ENCODE measurements at regions not wholly inside any gene's neighbourhood (a gene's known extent, or its start where the extent isn't known, plus 50 kb on each side); places are given as distances from the start of the nearest gene placed in this dataset.

DNA sequence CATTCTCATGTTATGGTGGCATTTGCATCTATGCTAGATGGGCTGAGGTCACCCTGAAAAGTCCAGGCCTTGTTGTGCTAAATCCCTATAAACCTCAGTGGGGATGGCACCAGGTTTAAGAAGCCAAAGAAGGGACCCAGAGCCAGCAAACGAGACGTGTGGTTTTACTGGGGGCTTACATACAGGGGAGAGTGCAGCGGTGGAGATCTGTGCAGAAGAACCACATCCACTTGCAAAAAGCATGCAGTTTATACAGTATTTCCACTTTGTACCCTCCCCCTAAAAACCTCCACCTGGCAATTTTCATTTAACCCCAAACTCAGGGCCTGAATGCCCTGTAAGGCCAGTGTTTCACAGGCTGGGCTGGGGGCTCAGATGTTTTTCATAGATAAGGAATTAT, 134.9 kb upstream of the GATB start:
- no TSS peak for BruUV-seq (replicated peaks)
- intact Hi-C loops (cut with micrococcal nuclease; ENCODE audit: unreplicated experiment): no loop called here
- POLR2A ChIA-PET: no interaction called here
- Mint-ChIP-seq H3K36me3 (ENCODE audit: insufficient read depth, unreplicated experiment) (no peaks in the 10 kb centered on the region), H3K27me3 (ENCODE audit: insufficient read depth, unreplicated experiment) (peaks cover 3% of the 10 kb centered on the region), H3K9me3 (ENCODE audit: unreplicated experiment) (no peaks in the 10 kb centered on the region), H3K4me1 (ENCODE audit: low read depth, unreplicated experiment) (no peaks in the 10 kb centered on the region), H3K4me3 (ENCODE audit: unreplicated experiment) (no peak overlapping the region), H3K27ac (ENCODE audit: unreplicated experiment) (no peak overlapping the region)
- no peaks in the 10 kb centered on the region for H3K27me3 ChIP-seq (replicated peaks; ENCODE audit: control insufficient read depth, insufficient read depth, low read length)
- H3K4me3 ChIP-seq (ENCODE audit: low read depth, low read length): no peak overlapping the region
- TF ChIP-seq, protein P1, sequence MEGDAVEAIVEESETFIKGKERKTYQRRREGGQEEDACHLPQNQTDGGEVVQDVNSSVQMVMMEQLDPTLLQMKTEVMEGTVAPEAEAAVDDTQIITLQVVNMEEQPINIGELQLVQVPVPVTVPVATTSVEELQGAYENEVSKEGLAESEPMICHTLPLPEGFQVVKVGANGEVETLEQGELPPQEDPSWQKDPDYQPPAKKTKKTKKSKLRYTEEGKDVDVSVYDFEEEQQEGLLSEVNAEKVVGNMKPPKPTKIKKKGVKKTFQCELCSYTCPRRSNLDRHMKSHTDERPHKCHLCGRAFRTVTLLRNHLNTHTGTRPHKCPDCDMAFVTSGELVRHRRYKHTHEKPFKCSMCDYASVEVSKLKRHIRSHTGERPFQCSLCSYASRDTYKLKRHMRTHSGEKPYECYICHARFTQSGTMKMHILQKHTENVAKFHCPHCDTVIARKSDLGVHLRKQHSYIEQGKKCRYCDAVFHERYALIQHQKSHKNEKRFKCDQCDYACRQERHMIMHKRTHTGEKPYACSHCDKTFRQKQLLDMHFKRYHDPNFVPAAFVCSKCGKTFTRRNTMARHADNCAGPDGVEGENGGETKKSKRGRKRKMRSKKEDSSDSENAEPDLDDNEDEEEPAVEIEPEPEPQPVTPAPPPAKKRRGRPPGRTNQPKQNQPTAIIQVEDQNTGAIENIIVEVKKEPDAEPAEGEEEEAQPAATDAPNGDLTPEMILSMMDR (IDR thresholded peaks at IDR 0.05; ENCODE audit: insufficient read depth in 1 of 2, low read depth in 1 of 2, low read length in 1 of 2, severe bottlenecking in 1 of 2, unreplicated experiment in 1 of 2): no peak
- H3K4me1 ChIP-seq: no peaks in the 10 kb centered on the region
- CTCF ChIA-PET: no interaction called here
- H3K36me3 ChIP-seq (ENCODE audit: control insufficient read depth, insufficient read depth, low read length): no peaks in the 10 kb centered on the region
- DNase-seq: no peak
- H3K9me3 ChIP-seq: no peaks in the 10 kb centered on the region

DNA sequence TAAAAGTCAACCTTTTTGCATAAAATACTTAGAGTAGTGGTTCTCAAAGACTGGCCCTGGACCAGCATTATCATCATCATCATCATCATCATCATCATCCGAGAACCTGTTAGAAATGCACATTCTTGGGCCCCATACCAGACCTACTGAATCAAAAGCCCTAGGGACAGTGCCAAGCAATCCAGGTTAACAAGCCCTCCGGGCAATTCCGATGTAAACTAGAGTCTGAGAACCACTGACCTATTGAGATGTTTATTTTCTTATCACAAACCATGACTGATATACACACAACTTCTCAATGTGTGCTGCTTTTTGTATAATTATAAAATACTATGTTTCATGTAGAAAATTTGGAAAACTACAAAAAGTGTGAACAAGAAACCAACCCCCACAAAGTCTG, 133.4 kb upstream of the GATB start:
- ChIA-PET POLR2A (no interaction called here), CTCF (no interaction called here)
- H3K4me1 Mint-ChIP-seq (ENCODE audit: low read depth, unreplicated experiment): no peaks in the 10 kb centered on the region
- no peak overlapping the region for H3K4me3 ChIP-seq (ENCODE audit: low read depth, low read length)
- intact Hi-C loops (cut with micrococcal nuclease; ENCODE audit: unreplicated experiment): no loop called here
- H3K36me3 Mint-ChIP-seq (ENCODE audit: insufficient read depth, unreplicated experiment): no peaks in the 10 kb centered on the region
- TF ChIP-seq, protein P1 (IDR thresholded peaks at IDR 0.05; ENCODE audit: insufficient read depth in 1 of 2, low read depth in 1 of 2, low read length in 1 of 2, severe bottlenecking in 1 of 2, unreplicated experiment in 1 of 2): no peak
- H3K9me3 ChIP-seq: no peaks in the 10 kb centered on the region
- no peaks in the 10 kb centered on the region for H3K27me3 ChIP-seq (replicated peaks; ENCODE audit: control insufficient read depth, insufficient read depth, low read length)
- no peaks in the 10 kb centered on the region for H3K9me3 Mint-ChIP-seq (ENCODE audit: unreplicated experiment)
- no peaks in the 10 kb centered on the region for H3K36me3 ChIP-seq (ENCODE audit: control insufficient read depth, insufficient read depth, low read length)
- DNase-seq: no peak
- no peak overlapping the region for H3K27ac Mint-ChIP-seq (ENCODE audit: unreplicated experiment)
- BruUV-seq (replicated peaks): no TSS peak
- H3K4me3 Mint-ChIP-seq (ENCODE audit: unreplicated experiment): no peak overlapping the region
- no peaks in the 10 kb centered on the region for H3K4me1 ChIP-seq
- H3K27me3 Mint-ChIP-seq (ENCODE audit: insufficient read depth, unreplicated experiment): peaks cover 3% of the 10 kb centered on the region

DNA sequence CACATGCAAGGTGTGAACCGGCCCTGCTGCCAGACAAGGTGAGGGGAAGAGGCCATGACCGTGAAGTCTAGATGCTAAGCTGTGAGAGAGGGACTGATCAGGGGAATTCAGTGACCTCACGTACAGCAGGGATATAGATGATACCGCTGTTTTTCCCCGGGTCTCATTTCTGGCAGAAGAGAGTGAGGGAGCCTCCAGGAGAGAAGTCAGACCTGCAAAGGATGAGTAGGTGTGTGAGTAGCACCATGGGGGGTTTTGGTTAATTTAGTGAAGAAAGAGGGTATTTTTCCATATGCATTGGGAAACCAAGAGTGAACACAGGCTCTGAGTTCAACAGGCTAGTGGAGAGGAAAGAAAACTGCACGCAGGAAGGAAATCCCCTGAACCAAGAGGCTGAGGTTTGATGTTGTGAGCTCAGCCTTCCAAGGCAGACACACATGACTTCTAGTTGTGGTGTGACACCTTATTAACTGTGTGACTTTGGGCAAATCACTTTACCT, 127.6 kb upstream of the GATB start:
- no peak for DNase-seq
- Mint-ChIP-seq H3K27ac (ENCODE audit: unreplicated experiment) (no peak overlapping the region), H3K27me3 (ENCODE audit: insufficient read depth, unreplicated experiment) (no peaks in the 10 kb centered on the region), H3K4me3 (ENCODE audit: unreplicated experiment) (no peak overlapping the region), H3K4me1 (ENCODE audit: low read depth, unreplicated experiment) (no peaks in the 10 kb centered on the region), H3K36me3 (ENCODE audit: insufficient read depth, unreplicated experiment) (no peaks in the 10 kb centered on the region), H3K9me3 (ENCODE audit: unreplicated experiment) (no peaks in the 10 kb centered on the region)
- ChIA-PET POLR2A (no interaction called here), CTCF (no interaction called here)
- intact Hi-C loops (cut with micrococcal nuclease; ENCODE audit: unreplicated experiment): no loop called here
- TF ChIP-seq, protein P1 (IDR thresholded peaks at IDR 0.05; ENCODE audit: insufficient read depth in 1 of 2, low read depth in 1 of 2, low read length in 1 of 2, severe bottlenecking in 1 of 2, unreplicated experiment in 1 of 2): no peak
- Histone ChIP-seq H3K4me3 (ENCODE audit: low read depth, low read length) (no peak overlapping the region), H3K36me3 (ENCODE audit: control insufficient read depth, insufficient read depth, low read length) (no peaks in the 10 kb centered on the region), H3K4me1 (no peaks in the 10 kb centered on the region), H3K27me3 (replicated peaks; ENCODE audit: control insufficient read depth, insufficient read depth, low read length) (no peaks in the 10 kb centered on the region), H3K9me3 (no peaks in the 10 kb centered on the region)
- no TSS peak for BruUV-seq (replicated peaks)

Measured in Caco-2 (cell line).